8988T (cell line): ENCODE measurements at regions not wholly inside any gene's neighbourhood (a gene's known extent, or its start where the extent isn't known, plus 50 kb on each side); places are given as distances from the start of the nearest gene placed in this dataset.

Experiments
- DNase-seq: peaks from one replicate; pipeline ENCODE4 v3.0.0; 2011

- DNase-seq, result no peak
Observed at GRCh38 chr6:2454180-2454579, 208.8 kb upstream of the GMDS start.

DNA sequence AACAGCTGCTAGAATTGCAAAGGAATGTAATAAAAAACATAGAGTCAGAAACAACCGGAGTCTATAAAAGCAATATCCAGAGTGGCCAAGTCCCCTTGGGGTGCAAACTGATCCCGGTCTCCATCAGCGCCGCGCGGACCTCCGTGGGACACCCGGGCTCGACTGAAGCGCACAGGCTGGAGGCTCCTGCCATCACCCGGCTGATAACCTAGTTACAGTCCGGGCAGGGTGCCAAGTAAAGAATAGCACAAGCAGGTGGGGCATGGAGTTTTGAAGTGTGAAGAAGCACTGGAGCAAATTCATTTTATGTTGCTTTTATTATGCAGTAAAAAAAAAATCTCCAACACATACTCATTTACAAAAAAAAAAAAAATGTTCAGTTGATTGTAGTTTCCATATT lies 205.1 kb upstream of the GMDS start:
- no peak for DNase-seq

DNA sequence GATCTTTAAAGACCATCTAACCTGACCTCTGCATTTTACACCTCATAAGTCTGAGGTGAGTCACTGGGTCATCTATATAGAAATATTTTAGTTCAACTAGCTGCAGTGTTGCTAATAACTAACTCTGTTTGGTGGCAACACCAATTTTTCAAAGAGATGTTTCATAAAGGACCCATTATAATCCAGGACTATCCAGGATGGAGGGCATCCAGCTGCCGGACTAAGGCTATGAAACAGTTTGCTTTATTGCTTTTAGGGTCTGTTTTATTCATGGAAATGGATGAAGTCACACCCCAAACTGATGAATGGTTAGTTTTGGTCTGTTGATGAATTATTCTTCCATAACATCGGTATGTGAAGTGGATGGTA lies 204.2 kb upstream of the GMDS start:
- no peak for DNase-seq

GRCh38 chr6:2448826-2449571 lies 203.6 kb upstream of the GMDS start:
- DNase-seq, result peak; percentile 37

GRCh38 chr6:2447931-2448330 lies 202.5 kb upstream of the GMDS start:
- no peak for DNase-seq

DNA sequence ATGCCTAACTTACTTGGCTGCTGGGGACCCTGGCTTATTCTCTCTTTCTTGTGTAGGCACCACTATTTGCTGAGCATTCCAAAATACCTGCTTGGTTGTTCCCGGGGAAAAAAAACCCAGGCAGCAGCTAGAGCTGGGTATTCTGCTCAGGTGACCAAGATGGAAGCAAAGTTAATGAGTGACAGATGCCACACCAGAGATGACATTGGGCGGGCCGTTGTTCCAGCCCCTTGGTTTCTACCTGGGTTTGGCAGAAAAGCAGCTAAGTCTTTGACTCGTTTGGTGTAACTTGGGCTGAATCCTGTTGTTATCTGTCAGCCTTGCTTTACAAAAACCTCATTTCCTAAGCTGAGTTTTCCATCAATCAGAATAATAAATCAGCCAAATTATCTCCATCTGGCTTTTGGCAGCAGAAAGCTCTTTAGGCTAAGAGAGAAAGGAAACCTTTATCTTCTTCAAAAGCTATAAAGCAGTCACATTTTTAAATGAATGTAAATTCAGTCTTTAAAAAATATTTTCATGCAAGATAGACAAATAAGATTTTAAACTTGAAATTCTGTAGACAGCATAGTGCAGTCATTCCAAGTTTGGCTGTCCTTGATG lies 202.0 kb upstream of the GMDS start:
- DNase-seq, result no peak

- no peak for DNase-seq
Observed at GRCh38 chr6:2441601-2442475, 196.4 kb upstream of the GMDS start.

DNA sequence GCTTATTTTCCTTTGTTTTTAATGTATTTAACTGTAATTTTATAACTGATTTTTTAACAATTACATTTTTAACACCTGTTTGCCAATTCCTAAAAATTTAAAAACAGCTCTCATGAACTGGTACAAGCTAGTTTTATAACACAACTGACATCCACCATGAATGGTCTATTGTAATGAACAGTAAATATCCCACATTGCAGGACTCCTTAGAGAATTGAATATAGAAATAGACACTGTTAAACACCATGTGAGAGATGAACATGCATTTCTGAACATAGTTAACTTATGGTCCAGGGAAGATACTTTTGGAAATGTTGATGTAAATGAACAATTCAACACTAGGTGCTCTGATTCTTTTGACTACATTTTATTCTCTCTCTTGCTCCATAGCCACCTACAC lies 195.1 kb upstream of the GMDS start:
- DNase-seq, result no peak

DNA sequence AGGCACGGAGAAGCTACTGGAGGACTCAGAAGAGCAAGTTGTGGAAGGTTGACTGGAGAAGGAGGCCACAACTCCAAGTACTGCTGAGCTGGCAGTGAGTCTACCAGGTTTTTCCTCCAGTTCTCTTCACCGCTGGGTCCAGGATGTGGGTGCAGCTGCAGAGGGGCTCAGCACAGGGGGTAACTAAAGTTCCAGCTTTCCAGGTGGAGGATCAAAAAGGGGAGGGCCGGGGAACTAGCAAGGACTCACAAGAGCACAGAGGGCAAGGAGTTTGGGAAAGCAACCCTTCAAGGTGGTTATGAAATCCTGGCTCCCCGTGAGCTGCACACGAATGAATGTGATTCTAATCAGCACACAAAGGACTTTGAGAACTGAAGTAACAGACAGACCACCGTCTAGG lies 194.2 kb upstream of the GMDS start:
- no peak for DNase-seq

GRCh38 chr6:2439082-2439481 lies 193.7 kb upstream of the GMDS start:
- no peak for DNase-seq

DNA sequence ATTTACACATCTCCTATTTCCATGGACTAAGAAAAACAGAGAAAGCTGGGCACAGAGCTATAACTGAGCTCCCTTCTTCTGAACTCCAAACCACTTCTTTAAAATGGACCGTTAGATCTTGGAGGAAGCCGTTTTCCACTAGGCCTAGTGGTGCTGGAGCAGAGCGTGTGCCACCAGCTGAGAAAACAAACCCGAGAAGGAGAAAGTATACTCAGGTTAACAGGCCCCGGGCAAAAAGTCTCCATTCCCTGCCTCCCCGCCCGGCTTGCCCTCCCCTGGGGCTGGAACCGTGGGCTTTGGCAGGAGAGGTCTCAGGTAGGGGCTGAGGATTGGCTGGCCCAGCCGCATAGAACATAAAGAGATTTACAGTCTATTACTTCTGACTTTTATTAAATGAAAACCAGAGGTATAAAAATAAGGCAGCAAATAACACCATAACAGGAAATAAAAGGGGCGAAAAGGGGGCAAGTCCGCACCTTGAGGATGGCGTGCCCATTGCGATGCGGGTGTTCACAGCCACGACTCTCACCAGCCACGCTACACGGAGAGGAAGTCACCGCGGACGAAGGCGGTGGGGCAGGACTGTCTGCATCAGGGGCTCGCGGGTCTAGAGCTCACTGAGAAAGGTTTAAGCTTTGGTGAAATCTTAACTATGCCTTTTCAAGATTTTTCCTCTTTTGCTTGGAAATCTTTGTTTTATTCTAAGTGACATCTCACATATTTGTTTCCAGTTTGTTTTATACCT lies 191.2 kb upstream of the GMDS start:
- no peak for DNase-seq

- DNase-seq, result no peak
Observed at GRCh38 chr6:2435323-2435722, 189.9 kb upstream of the GMDS start.

DNA sequence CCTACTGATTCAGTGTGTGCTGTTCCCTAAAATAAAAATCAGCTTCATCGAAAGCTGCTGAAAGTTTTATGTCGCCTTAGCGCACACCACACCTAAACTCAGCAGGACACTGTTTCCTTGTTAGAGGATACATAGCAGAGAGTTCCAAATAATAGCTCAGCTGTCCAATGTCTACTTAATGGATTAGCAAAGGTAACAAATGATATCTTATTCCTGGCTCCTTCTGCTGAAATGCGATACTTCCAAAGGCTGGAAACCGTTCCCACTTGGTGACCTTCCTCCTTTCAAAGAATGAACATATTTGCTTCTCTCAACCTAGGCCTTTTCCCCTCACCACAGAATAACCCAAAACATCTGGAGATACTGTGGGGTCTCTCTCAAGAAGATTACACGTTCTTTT lies 189.5 kb upstream of the GMDS start:
- no peak for DNase-seq

GRCh38 chr6:2434116-2434515 lies 188.7 kb upstream of the GMDS start:
- no peak for DNase-seq

DNA sequence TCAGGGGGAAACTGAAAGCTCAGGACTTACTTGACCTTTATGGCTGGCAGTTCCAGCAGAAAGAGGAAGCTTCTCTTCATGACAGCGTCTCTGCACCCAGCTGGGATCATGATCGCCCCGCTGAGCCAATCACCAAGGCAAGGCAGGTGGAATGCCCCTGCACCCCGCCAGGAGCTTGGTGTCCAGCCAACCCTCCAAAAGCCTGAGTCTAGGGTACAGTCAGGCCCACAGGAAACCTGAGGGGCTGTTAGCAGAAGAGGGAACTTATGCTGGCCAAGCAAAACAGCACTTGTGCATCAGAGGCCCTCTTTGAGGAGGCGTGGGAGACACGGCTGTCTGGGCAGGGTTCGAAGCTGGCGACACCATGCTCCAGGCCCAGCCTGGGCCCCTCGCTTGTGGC lies 188.3 kb upstream of the GMDS start:
- no peak for DNase-seq

- DNase-seq, result no peak
Observed at GRCh38 chr6:2433266-2433665, 187.9 kb upstream of the GMDS start.

DNA sequence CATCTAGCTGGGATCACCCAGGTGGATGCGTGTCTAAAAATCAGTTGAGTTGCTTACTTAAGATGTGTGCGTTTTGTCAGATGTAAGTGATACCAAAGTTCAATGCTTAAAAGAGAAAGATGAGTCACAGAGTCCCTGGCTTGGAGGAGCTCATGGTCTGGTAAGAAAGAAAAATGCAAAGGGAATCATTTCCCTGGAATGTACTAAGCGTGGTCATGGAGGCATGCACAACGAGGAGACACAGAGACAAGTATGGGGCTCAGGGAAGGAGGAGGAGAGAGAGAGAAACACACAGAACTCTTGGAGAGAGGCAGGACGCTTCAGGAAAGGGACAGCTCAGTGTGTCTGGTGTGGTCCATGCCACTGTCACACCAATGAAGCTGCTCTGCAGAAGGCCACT lies 186.9 kb upstream of the GMDS start:
- DNase-seq, result no peak

DNA sequence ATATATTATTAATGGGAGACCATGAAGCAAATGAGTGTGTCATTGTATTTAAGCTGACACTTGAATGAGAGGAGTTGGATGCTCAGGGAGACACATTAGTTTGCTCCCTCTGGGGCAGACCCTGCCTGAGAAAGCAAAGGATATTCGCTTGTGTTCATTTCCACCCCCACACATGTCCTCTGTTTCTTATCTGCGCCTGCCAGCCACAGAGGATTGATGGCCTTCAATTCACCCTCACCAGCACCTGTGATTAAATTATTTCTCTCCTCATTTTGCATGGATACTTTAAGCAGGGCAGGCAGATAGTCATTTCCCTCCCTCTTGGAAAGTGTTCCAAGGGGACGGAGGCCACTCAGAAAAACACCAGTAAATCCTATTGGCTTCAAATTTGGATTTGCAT lies 185.2 kb upstream of the GMDS start:
- no peak for DNase-seq

GRCh38 chr6:2429460-2429859 lies 184.1 kb upstream of the GMDS start:
- DNase-seq, result no peak

GRCh38 chr6:2429032-2429431 lies 183.6 kb upstream of the GMDS start:
- no peak for DNase-seq

GRCh38 chr6:2426561-2427340 lies 181.3 kb upstream of the GMDS start:
- no peak for DNase-seq

DNA sequence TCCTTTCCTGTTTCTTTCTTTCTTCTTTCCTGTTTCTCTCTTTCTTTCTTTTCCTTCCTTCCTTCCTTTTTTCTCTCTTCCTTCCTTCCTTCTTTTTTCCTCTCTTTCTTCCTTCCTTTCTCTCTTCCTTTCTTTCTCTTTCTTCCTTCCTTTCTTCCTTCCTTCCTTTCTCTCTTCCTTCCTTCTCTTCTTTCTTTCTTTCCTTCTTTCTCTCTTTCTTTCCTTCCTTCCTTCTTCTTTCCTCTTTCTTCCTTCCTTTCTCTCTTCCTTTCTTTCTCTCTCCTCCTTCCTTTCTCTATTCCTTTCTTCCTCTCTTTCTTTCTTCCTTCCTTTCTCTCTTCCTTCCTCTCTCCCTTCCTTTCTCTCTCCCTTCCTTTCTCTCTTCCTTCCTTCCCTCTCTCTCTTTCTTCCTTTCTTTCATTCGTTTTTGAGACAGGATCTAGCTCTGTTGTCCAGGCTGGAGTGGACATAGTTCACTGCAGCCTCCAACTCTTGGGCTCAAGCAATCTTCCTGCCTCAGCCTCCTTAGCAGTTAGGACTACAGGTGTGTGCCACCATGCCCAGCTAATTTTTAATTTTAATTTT lies 170.8 kb upstream of the GMDS start:
- DNase-seq, result no peak
